Inflammatory macrophage (primary cell): ENCODE measurements at regions not wholly inside any gene's neighbourhood (a gene's known extent, or its start where the extent isn't known, plus 50 kb on each side); places are given as distances from the start of the nearest gene placed in this dataset.

Experiments used
- DNase-seq, 2 donors: peaks; one replicate each; pipeline ENCODE4 v3.0.0-alpha.2; 2020 to 2022

- DNase-seq = peak; percentile 54 to 77
These were observed 120.6 kb downstream of the CD47 start for GRCh38 chr3:107969994-107970819.

- DNase-seq = no peak
These were observed 121.3 kb downstream of the CD47 start for GRCh38 chr3:107969525-107969924.

DNA sequence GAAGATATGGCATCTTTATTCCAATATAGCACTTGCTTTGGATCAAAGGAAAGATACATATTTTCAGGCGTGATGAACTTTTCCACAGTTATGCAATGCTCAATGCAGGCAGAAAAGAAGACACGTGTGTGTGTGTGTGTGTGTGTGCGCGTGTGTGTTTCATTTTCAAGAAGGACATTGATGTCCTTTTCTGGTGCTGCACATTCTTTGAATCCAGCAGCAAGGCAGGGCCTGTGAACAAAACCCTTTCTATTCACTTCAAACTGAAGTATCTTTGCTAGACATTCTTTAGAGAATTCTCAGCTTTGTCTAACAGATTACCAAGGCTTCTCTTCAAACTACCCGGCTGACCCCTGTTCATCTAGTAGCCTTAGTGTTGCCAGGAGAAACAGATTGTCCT is 124.6 kb downstream of the CD47 start:
- DNase-seq = no peak

- peak; percentile 30 to 37 for DNase-seq
These were observed 125.6 kb downstream of the CD47 start for GRCh38 chr3:107965136-107965655.

DNA sequence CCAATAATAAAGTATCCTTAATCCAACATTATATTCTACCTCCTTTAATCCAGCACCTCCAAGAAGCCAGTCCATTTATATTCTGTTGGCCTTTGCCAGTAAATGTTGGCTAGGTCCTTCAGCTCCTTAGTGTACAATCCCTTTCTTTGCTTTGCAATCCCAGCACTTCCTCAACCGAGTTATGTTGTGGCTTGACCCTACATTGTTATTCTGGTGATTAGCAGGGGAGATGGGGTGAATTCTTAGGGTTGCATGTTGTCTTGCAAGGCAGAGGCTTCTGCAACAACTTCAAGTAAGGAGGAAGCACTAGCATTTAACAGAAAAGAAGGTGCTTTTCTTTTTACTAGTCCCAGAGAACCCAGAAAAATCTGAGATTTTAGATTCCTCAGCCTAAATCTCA is 127.2 kb downstream of the CD47 start:
- peak in 1 of 2 donors; percentile 33 for DNase-seq

GRCh38 chr3:107962946-107963345 is 127.9 kb downstream of the CD47 start:
- DNase-seq = no peak

- no peak for DNase-seq
These were observed 128.8 kb downstream of the CD47 start for GRCh38 chr3:107962037-107962436.

DNA sequence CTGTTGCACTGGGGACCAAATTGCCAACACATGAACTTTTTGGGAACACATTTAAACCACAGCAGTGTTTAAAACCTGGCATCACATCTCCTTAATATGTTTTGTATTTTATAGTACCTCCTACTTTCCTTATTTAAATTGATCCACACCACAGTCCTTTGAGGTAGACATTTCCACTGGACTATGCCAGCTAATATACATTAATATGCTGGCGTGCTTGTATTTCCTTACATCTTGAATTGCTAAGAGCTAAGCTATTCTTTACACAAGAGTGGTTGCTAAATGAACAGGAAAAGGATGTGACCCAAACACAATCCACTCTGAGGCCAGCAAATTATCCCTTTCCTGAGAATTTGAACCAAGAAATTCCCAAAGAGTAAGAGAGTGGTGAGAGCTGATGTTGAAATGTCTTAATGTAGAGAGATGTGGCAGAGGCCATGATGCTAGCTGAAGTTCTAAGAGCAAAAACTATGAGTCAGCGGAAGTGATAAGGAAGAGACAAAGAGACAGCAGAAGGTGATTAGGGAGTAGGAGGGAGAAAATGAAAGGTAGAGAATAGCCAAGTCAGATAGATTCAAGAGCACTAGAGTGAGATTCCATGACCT is 131.2 kb downstream of the CD47 start:
- no peak for DNase-seq

DNA sequence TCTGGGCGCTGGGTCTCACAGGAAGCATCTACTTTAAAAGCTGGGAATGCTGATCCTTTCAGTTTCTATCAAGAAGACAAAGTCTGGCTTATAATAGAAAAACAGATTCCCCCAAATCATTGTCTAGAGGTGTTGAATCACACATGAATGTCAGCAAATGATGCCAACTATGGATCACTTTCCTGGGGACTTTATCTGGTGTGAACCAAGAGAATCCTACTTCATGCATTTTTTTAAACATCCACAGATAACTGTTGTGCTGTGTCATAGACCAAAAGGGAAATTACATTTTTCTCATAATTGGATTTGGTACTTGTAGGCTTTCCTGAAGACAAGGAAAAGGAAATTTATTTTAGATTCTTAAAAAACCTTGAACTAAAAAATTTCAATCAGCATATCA is 132.7 kb downstream of the CD47 start:
- no peak for DNase-seq

GRCh38 chr3:107956991-107957900 is 133.6 kb downstream of the CD47 start:
- DNase-seq = peak in 1 of 2 donors; percentile 42

DNA sequence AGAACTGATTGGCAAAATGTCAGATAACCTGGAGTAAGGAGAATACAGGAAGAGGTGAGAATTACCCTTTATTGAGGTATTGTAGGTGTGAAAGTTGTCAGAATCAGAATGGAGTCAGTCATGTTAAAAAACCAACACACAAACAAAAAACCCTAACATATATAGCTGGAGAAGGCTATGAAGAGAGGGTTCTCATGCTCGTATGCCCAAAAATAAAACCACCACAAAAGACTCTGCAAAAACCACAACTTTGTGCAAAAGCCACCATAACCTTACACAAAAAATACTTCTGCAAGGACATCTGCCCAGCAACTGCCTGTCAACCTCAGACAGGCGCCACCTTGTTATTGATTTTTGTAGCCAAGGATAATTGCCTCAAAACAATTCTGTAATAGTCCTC is 136.0 kb downstream of the CD47 start:
- no peak for DNase-seq

DNA sequence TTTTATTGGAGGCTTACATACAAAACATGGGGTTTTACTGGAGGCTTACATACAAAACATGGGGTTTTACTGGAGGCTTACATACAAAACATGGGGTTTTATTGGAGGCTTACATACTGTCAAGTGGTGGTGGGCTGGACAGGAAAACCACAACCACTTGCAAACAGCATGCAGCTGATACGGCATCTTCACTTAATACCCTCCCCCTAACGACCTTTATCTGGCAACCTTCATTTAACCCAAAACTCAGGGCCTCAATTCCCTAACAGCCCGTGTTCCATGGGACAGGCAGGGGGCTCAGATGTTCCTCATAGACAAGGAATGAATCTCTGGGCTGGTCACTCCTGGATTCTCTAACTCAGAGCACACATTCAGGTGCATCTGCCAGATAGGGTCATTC is 137.1 kb downstream of the CD47 start:
- no peak for DNase-seq

- DNase-seq = peak; percentile 24 to 47
These were observed 139.7 kb downstream of the CD47 start for GRCh38 chr3:107951126-107951525.

DNA sequence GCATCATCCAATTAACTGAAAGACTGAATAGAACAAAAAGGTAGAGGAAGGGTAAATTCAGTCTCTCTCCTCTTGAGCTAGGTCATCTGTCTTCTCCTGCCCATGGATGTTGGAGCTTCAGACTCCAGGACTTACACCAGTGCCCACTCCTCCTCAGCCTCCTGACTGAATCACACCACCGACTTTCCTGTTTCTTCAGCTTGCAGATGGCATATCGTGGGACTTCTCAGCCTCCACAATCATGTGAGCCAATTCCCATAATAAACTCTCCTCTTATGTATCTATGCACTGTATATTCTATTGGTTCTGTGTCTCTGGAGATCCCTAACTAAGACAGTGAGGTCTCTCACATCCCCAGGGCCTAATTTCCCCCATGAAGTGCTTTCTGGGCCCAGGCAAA is 140.4 kb downstream of the CD47 start:
- DNase-seq = peak; percentile 61 to 87

GRCh38 chr3:107949394-107949970 is 141.3 kb downstream of the CD47 start:
- no peak for DNase-seq

- DNase-seq = no peak
These were observed 143.6 kb downstream of the CD47 start for GRCh38 chr3:107947203-107947602.

DNA sequence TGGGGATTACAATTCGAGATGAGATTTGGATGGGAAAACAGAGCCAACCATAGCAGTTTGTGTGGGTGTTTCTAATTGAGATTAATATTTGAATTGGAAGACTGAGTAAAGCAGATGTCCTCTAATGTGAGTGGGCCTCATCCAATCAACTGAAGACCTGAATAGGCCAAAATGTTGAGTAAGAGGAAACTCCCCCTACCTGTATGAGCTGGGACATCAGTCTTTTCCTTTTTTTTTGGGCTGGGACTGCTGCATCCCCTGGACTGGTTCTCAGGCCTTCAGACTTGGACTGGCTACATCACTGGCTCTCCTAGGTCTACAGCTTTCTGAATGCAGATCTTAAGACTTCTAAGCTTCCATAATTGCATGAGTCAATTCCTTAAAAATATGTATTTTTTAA is 144.1 kb downstream of the CD47 start:
- DNase-seq = no peak

DNA sequence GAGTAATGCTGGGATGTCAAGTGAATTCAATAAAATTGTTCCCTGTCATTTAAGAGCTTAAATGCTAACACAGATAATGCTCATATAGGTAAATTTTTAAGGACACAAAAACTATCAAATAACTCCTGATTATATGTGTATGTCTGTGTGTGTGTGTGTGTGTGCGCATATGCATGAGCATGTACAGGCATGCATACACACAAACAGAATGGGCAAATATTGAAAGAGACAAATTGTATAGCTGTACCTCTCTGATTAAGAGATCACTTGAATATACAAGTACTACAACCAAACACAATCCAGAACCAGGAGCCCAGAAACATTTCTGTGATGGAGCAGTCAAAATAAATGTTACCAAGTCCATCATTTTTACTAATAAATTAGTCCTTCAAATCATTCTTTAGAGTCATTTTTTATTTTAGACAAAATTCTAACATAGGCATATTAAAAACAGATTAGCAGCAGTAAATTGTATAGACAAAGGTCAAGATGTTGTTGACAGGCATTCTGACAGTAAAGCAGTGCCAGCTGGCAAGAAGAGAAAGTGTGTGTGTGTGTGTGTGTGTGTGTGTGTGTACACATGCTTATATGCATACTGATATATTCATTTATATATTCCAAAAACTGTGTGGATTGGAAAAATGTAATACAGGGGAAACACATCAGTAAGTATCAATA is 145.3 kb downstream of the CD47 start:
- DNase-seq = no peak

- DNase-seq = peak; percentile 74 to 83
These were observed 146.9 kb downstream of the CD47 start for GRCh38 chr3:107943786-107944523.

DNA sequence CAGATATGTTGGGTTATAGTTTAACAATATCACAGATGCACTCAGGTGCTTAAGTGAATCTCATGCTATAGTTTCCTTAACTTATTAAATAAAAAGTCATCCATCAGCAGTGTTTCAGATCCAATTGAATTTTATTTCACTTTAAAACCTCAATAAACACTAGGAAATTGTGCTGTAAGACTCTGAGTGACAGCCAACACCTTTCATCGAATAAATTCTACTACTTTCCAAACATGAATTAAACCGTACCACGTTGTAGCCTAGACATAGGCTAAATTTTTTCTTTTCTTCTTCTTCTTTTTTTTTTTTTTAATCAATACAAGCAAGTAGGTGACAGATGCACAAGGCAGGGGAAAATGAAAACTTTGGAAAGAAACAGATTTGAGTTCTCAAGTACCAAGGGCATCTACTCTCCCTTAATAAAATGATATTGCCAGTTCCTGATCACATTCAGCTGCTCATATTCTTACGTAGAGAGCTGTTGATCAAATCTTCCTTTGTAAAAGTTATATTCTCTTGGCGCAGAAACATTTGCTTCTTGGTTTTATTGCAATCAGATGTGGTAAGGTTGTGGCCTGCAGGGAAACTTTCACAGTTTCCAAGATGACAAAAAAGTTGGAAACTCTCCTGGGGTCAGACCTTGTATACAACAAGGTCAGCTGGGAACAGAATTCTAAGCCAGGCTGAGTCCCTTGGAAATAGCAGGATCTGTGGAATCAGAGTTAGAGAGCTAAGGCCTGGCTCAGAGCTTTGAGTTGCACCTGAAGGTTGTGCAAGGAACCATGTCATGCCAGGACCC is 147.7 kb downstream of the CD47 start:
- no peak for DNase-seq
